Tibial nerve (tissue), 4 donors: ENCODE measurements at regions not wholly inside any gene's neighbourhood (a gene's known extent, or its start where the extent isn't known, plus 50 kb on each side); places are given as distances from the start of the nearest gene placed in this dataset.
"Not testable (repeated sequence)": the region's sequence is repeated elsewhere in the genome, so short reads cannot be mapped to it uniquely, and the experiment has no call there.

Source experiments
- DNase-seq, 2 donors: peaks; one replicate each; pipeline ENCODE4 v3.0.0-alpha.2; 2019; ENCODE audit warnings: low spot score in 2 of 2
- H3K27ac ChIP-seq, 4 donors: fragments of 200-600 bp; sonication (generic) in 3 of 4; one replicate each; pipeline ENCODE4 v1.5.1; 2017 to 2019; ENCODE audit warnings: mild to moderate bottlenecking in 1 of 4
- H3K27me3 ChIP-seq, 2 donors: fragments of 200-600 bp; sonication (generic) in 1 of 2; one replicate each; pipeline versions ENCODE4 v1.5.1 to v1.6.0; 2017 to 2019
- H3K36me3 ChIP-seq, 3 donors: fragments of 200-600 bp; sonication (generic); one replicate each; pipeline ENCODE4 v1.5.1; 2018 to 2019
- H3K4me1 ChIP-seq, 4 donors: fragments of 200-600 bp; sonication (generic) in 3 of 4; one replicate each; pipeline ENCODE4 v1.5.1; 2017 to 2019
- H3K4me3 ChIP-seq, 4 donors: fragments of 200-600 bp; sonication (generic) in 3 of 4; one replicate each; pipeline ENCODE4 v1.5.1; 2017 to 2019; ENCODE audit warnings: mild to moderate bottlenecking in 1 of 4, moderate library complexity in 1 of 4
- H3K9me3 ChIP-seq, 4 donors: fragments of 200-600 bp; sonication (generic) in 3 of 4; one replicate each; pipeline ENCODE4 v1.5.1; 2017 to 2019
- WGBS, 2 donors: methylation state at CpG; one replicate each; pipeline ENCODE4 v1.1.5; 2018; 5-methylcytosine and 5-hydroxymethylcytosine counted together

GRCh38 chr21:9791453-9791852 lies 729.9 kb upstream of the TPTE start:
- H3K4me1 ChIP-seq, H3K27me3 ChIP-seq, H3K36me3 ChIP-seq, H3K27ac ChIP-seq, DNase-seq, H3K4me3 ChIP-seq, H3K9me3 ChIP-seq: not testable (repeated sequence)
- WGBS, 2 donors, result 35 to 43% methylated on average over 2 of the region's 2 CpGs

DNA sequence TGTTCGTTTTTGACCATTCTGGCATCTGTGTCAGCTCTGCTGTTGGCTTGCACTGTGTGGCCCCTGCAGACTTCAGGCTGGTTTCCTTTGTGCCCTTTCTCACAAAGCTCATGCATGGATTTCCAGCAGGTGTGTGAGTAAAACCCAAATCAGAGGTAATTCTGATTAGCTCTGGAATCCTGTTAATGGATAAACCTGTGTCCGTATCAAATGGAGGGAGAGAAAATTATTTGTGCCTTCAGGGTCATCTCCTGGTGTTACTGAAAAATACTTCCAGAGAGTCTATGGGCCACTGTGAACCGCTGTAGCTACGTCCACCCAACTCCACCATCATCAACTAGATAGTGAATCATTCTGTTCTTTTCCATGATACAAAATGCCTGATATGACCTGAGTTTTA lies 726.1 kb upstream of the TPTE start:
- not testable (repeated sequence) for DNase-seq, H3K4me1 ChIP-seq, H3K36me3 ChIP-seq, H3K27ac ChIP-seq, H3K9me3 ChIP-seq, H3K4me3 ChIP-seq, H3K27me3 ChIP-seq
- 51 to 60% methylated on average over 4 of the region's 4 CpGs for WGBS, 2 donors

- H3K4me3 ChIP-seq, H3K36me3 ChIP-seq, H3K27me3 ChIP-seq, H3K4me1 ChIP-seq, H3K9me3 ChIP-seq, H3K27ac ChIP-seq, DNase-seq: not testable (repeated sequence)
Observed at GRCh38 chr21:9796293-9796692, 725.1 kb upstream of the TPTE start.

GRCh38 chr21:9807675-9808074 lies 713.7 kb upstream of the TPTE start:
- not testable (repeated sequence) for DNase-seq, H3K27me3 ChIP-seq, H3K4me3 ChIP-seq, H3K9me3 ChIP-seq, H3K4me1 ChIP-seq, H3K27ac ChIP-seq, H3K36me3 ChIP-seq
- WGBS, 2 donors, result 8% methylated on average over 2 of the region's 5 CpGs; no CpG with 5 or more reads in 1 of the 2 donors

DNA sequence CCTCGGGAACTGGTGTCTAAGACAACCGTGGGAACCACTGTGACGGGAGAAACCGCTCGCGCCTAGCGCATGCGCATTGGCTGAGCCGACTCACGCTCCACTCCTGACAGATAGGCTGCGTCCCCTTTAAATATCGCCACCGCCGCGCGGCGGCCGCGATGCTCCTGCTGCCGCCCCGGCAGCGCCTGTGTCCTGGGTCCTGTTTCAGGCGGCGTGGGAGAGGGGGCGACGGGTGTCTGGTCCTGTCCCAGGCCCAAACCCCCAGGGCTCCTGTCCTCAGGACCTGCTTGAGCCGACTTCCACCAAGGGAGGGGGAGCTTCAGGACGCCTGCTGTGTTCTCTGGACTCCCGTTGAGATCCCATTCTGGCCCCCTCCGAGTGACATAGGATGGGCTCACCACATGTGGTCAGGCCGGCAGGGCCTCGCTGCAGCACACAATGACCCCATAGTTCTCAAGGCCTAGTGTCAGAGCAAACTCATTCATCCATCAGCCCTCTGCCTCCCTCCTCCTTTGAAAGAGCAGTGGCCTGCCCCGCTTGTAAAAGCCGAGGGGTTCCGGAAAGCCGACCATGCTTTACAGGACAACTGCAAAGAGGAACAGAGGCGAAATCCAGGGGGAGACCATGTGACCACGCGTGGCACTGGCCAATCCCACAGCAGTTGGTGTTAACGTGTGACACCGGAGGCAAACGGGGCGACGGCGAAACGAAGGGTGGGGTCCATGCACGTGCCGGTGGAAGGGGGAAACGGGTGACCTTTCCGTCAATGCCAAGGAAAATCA lies 710.0 kb upstream of the TPTE start:
- not testable (repeated sequence) for DNase-seq, H3K4me3 ChIP-seq, H3K36me3 ChIP-seq, H3K4me1 ChIP-seq, H3K9me3 ChIP-seq, H3K27ac ChIP-seq, H3K27me3 ChIP-seq
- 68 to 77% methylated on average over 7 to 19 of the region's 50 CpGs for WGBS, 2 donors

DNA sequence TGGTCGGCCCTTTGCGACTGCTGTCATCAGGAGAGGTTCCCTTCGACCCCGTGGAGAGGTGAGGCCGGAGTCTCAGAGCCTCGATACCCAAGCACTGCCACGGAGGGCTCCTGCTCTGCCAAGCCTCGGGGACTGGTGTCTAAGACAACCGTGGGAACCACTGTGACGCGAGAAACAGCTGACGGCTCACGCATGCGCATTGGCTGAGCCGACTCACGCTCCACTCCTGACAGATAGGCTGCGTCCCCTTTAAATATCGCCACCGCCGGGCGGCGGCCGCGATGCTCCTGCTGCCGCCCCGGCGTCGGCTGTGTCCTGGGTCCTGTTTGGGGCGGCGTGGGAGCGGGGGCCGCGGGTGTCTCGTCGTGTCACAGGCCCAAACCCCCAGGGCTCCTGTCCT lies 708.9 kb upstream of the TPTE start:
- H3K27me3 ChIP-seq, H3K36me3 ChIP-seq: not testable (repeated sequence)

DNA sequence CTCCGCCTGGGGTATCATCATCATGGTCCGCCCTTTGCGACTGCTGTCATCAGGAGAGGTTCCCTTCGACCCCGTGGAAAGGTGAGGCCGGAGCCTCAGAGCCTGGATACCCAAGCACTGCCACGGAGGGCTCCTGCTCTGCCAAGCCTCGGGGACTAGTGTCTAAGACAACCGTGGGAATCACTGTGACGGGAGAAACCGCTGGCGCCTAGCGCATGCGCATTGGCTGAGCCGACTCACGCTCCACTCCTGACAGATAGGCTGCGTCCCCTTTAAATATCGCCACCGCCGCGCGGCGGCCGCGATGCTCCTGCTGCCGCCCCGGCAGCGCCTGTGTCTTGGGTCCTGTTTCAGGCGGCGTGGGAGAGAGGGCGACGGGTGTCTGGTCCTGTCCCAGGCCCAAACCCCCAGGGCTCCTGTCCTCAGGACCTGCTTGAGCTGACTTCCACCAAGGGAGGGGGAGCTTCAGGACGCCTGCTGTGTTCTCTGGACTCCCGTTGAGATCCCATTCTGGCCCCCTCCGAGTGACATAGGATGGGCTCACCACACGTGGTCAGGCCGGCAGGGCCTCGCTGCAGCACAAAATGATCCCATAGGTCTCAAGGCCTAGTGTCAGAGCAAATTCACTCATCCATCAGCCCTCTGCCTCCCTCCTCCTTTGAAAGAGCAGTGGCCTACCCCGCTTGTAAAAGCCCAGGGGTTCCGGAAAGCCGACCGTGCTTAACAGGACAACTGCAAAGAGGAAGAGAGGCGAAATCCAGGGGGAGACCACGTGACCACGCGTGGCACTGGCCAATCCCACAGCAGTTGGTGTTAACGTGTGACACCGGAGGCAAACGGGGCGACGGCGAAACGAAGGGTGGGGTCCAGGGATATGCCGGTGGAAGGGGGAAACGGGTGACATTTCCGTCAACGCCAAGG lies 707.2 kb upstream of the TPTE start:
- H3K4me1 ChIP-seq, DNase-seq, H3K27ac ChIP-seq, H3K9me3 ChIP-seq, H3K36me3 ChIP-seq, H3K4me3 ChIP-seq, H3K27me3 ChIP-seq: not testable (repeated sequence)
- WGBS, 2 donors, result no CpG with 5 or more reads among the region's 57 CpGs

More for the DNA sequence above, 708.9 kb upstream of the TPTE start:
- not testable (repeated sequence) for H3K4me3 ChIP-seq, H3K27ac ChIP-seq, H3K4me1 ChIP-seq, DNase-seq, H3K9me3 ChIP-seq
- no CpG with 5 or more reads among the region's 35 CpGs for WGBS, 2 donors

DNA sequence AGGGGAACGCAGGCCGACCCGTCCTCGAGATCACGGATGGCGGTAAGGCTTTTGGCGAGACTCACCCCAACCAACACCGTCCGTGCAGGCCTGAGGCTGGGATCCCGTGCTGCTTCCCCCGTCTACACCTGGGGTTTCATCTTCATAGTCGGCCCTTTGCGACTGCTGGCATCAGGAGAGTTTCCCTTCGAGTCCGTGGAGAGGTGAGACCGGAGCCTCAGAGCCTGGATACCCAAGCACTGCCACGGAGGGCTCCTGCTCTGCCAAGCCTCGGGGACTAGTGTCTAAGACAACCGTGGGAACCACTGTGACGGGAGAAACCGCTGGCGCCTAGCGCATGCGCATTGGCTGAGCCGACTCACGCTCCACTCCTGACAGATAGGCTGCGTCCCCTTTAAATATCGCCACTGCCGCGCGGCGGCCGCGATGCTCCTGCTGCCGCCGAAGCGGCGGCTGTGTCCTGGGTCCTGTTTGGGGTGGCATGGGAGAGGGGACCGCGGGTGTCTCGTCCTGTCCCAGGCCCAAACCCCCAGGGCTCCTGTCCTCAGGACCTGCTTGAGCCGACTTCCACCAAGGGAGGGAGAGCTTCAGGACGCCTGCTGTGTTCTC lies 706.1 kb upstream of the TPTE start:
- not testable (repeated sequence) for H3K27ac ChIP-seq, H3K9me3 ChIP-seq, H3K27me3 ChIP-seq, H3K4me3 ChIP-seq, H3K4me1 ChIP-seq, DNase-seq, H3K36me3 ChIP-seq
- WGBS, 2 donors, result no CpG with 5 or more reads among the region's 43 CpGs

DNA sequence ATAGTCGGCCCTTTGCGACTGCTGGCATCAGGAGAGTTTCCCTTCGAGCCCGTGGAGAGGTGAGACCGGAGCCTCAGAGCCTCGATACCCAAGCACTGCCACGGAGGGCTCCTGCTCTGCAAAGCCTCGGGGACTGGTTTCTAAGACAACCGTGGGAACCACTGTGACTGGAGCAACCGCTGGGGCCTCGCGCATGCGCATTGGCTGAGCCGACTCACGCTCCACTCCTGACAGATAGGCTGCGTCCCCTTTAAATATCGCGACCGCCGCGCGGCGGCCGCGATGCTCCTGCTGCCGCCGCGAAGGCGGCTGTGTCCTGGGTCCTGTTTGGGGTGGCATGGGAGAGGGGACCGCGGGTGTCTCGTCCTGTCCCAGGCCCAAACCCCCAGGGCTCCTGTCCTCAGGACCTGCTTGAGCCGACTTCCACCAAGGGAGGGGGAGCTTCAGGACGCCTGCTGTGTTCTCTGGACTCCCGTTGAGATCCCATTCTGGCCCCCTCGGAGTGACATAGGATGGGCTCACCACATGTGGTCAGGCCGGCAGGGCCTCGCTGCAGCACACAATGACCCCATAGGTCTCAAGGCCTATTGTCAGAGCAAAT lies 704.5 kb upstream of the TPTE start:
- not testable (repeated sequence) for DNase-seq, H3K4me1 ChIP-seq
- no CpG with 5 or more reads among the region's 38 CpGs for WGBS, 2 donors

DNA sequence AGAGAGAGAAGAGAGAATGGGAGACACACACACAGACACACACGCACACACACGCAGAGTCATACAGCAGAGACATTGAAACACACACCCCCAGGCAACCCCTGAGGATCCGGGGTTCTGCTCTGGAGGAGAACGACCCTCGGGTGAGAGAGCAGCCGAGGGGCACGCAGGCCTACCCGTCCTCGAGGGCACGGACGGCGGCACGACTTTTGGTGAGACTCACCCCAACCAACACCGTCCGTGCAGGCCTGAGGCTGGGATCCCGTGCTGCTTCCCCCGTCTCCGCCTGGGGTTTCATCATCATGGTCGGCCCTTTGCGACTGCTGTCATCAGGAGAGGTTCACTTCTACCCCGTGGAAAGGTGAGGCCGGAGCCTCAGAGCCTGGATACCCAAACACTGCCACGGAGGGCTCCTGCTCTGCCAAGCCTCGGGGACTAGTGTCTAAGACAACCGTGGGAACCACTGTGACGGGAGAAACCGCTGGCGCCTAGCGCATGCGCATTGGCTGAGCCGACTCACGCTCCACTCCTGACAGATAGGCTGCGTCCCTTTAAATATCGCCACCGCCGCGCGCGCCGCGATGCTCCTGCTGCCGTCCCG lies 703.4 kb upstream of the TPTE start:
- H3K27me3 ChIP-seq, DNase-seq: not testable (repeated sequence)
- WGBS, 2 donors, result no CpG with 5 or more reads among the region's 43 CpGs

More for the DNA sequence above, 704.5 kb upstream of the TPTE start:
- H3K4me3 ChIP-seq, H3K36me3 ChIP-seq, H3K27me3 ChIP-seq, H3K9me3 ChIP-seq, H3K27ac ChIP-seq: not testable (repeated sequence)

DNA sequence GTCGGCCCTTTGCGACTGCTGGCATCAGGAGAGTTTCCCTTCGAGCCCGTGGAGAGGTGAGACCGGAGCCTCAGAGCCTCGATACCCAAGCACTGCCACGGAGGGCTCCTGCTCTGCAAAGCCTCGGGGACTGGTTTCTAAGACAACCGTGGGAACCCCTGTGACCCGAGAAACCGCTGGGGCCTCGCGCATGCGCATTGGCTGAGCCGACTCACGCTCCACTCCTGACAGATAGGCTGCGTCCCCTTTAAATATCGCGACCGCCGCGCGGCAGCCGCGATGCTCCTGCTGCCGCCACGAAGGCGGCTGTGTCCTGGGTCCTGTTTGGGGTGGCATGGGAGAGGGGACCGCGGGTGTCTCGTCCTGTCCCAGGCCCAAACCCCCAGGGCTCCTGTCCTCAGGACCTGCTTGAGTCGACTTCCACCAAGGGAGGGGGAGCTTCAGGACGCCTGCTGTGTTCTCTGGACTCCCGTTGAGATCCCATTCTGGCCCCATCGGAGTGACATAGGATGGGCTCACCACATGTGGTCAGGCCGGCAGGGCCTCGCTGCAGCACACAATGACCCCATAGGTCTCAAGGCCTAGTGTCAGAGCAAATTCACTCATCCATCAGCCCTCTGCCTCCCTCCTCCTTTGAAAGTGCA lies 701.7 kb upstream of the TPTE start:
- not testable (repeated sequence) for H3K36me3 ChIP-seq, H3K27ac ChIP-seq, H3K27me3 ChIP-seq, H3K4me1 ChIP-seq, H3K9me3 ChIP-seq, H3K4me3 ChIP-seq, DNase-seq
- no CpG with 5 or more reads among the region's 37 CpGs for WGBS, 2 donors

More for the DNA sequence above, 703.4 kb upstream of the TPTE start:
- H3K36me3 ChIP-seq, H3K27ac ChIP-seq, H3K4me3 ChIP-seq, H3K9me3 ChIP-seq, H3K4me1 ChIP-seq: not testable (repeated sequence)

GRCh38 chr21:9820579-9820978 lies 700.8 kb upstream of the TPTE start:
- H3K4me1 ChIP-seq, H3K9me3 ChIP-seq, H3K36me3 ChIP-seq, H3K4me3 ChIP-seq, H3K27ac ChIP-seq, H3K27me3 ChIP-seq, DNase-seq: not testable (repeated sequence)
- 69 to 96% methylated on average over 4 of the region's 20 CpGs for WGBS, 2 donors
